ENCODE measurements at regions not wholly inside any gene's neighbourhood (a gene's known extent, or its start where the extent isn't known, plus 50 kb on each side); places are given as distances from the start of the nearest gene placed in this dataset.

DNA sequence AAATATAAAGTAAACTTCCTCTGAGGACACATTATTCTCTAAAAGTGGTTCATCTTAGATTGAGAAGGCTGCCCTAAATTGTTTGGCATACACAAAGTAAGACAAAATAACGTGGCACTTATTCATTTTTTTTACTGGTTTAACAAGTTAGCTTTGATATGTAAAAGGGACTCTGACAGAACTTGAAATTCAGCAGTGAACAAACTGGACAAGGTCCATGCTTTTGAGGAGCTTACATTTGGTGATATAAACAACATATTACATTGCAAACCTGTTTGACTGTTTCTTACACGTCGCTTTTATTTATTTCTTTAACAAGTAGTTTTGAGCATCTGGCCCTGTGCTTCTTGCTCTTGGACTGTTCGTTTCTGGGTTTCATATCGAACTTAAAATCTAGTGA, 253.1 kb upstream of the POM121L12 start:
- H3K27me3 Mint-ChIP-seq = no peaks in the 10 kb centered on the region
- intact Hi-C loops (cut with micrococcal nuclease) = no loop called here
- H3K4me1 Mint-ChIP-seq (ENCODE audit: low read depth) = no peaks in the 10 kb centered on the region
- H3K4me3 Mint-ChIP-seq = no peak overlapping the region
- no peaks in the 10 kb centered on the region for H3K36me3 Mint-ChIP-seq (ENCODE audit: low read depth)
- H3K9me3 Mint-ChIP-seq = peaks cover 29% of the 10 kb centered on the region
- no peak overlapping the region for H3K27ac Mint-ChIP-seq

- H3K4me1 Mint-ChIP-seq (ENCODE audit: low read depth) = no peaks in the 10 kb centered on the region
- no peak overlapping the region for H3K27ac Mint-ChIP-seq
- peaks cover 35% of the 10 kb centered on the region for H3K9me3 Mint-ChIP-seq
- no peaks in the 10 kb centered on the region for H3K36me3 Mint-ChIP-seq (ENCODE audit: low read depth)
- H3K27me3 Mint-ChIP-seq = no peaks in the 10 kb centered on the region
- H3K4me3 Mint-ChIP-seq = no peak overlapping the region
- intact Hi-C loops (cut with micrococcal nuclease) = no loop called here
Observed at GRCh38 chr7:52781250-52781649, 254.2 kb upstream of the POM121L12 start.

DNA sequence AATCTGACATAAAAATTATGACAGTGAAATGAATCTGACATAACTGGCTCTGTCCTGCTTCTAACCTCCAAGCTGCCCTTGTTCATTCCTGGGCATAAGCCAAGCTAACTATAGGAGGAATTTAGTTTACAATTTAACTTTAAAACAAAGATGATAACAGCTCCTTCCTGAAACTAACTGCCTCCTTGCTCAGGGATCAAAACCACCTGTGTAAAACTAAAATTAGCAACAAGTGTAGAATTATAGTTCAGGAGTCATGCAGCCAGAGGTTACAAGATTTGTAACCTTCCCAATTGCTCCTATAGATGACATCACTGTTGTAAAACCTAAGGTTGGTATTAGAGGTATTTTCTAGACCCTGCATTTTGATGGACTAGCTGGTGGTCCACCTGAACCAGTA, 256.4 kb upstream of the POM121L12 start:
- Mint-ChIP-seq H3K9me3 (peaks cover 28% of the 10 kb centered on the region), H3K4me1 (ENCODE audit: low read depth) (no peaks in the 10 kb centered on the region), H3K27ac (no peak overlapping the region), H3K4me3 (no peak overlapping the region), H3K36me3 (ENCODE audit: low read depth) (no peaks in the 10 kb centered on the region), H3K27me3 (no peaks in the 10 kb centered on the region)
- intact Hi-C loops (cut with micrococcal nuclease) = no loop called here

DNA sequence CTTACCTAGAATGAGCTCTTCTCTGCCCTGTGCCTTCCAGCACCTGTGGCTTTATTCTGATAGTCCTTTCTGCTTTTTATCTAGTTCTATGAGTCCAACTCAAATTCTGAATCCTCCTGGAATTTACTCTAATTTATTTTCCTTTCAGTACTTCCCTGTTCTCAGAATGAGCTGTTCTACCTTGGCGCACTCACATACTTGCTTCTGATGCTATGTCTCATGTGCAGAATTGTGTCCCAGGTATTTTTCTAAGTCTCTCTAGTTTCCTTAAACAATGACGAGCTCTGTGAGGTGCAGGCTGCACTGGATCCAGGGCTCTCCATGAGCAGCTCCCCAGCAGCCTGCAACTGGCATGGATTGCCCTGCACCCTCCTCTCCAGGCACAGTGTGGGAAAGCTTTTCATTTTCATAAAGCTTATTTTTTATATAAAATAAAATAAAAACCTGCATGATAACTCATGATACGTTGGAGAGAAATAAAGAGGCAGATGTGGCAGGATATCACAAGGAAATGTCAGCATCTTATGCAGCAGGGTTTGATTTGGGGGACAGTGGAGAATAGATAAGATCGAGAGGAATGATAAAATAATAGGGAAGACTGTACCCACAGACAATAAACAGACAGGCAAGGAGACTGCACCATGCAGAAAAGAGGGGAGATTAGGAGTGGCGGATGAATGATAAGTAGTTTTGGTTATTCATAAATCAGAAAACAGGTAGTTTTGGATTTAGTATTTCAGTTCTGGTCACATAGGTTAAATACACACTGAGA, 258.2 kb upstream of the POM121L12 start:
- peaks cover 24% of the 10 kb centered on the region for H3K9me3 Mint-ChIP-seq
- intact Hi-C loops (cut with micrococcal nuclease) = no loop called here

DNA sequence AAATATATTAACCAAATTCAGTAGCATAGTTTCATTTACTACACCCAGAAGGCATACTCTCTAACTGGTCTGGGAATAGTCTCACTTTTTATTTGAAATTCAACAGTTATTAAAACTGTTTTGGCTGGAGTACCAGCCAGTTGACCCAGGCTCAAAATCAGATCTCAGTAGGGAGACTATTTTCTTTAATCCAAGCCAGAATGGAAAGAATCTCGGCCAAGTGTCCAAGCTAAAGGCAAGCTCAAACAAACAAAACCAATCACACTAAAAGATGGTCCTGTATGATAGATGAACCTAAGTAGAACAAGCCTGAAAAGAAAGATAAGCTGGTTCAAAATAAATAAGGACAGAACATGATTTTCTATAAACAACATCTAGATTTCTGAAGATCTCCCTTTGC, 259.6 kb upstream of the POM121L12 start:
- Mint-ChIP-seq H3K27ac (no peak overlapping the region), H3K4me3 (no peak overlapping the region), H3K4me1 (ENCODE audit: low read depth) (no peaks in the 10 kb centered on the region), H3K27me3 (no peaks in the 10 kb centered on the region), H3K36me3 (ENCODE audit: low read depth) (no peaks in the 10 kb centered on the region), H3K9me3 (peaks cover 24% of the 10 kb centered on the region)
- intact Hi-C loops (cut with micrococcal nuclease) = no loop called here

More for the DNA sequence above, 258.2 kb upstream of the POM121L12 start:
- H3K36me3 Mint-ChIP-seq (ENCODE audit: low read depth) = no peaks in the 10 kb centered on the region
- H3K27ac Mint-ChIP-seq = no peak overlapping the region
- H3K4me3 Mint-ChIP-seq = no peak overlapping the region
- H3K27me3 Mint-ChIP-seq = no peaks in the 10 kb centered on the region
- no peaks in the 10 kb centered on the region for H3K4me1 Mint-ChIP-seq (ENCODE audit: low read depth)

GRCh38 chr7:52771177-52771576, 264.3 kb upstream of the POM121L12 start:
- no peak overlapping the region for H3K27ac Mint-ChIP-seq
- no peaks in the 10 kb centered on the region for H3K4me1 Mint-ChIP-seq (ENCODE audit: low read depth)
- no peaks in the 10 kb centered on the region for H3K9me3 Mint-ChIP-seq
- H3K36me3 Mint-ChIP-seq (ENCODE audit: low read depth) = no peaks in the 10 kb centered on the region
- H3K27me3 Mint-ChIP-seq = no peaks in the 10 kb centered on the region
- H3K4me3 Mint-ChIP-seq = no peak overlapping the region
- intact Hi-C loops (cut with micrococcal nuclease) = no loop called here

GRCh38 chr7:52764492-52765169, 270.8 kb upstream of the POM121L12 start:
- no peaks in the 10 kb centered on the region for H3K4me1 Mint-ChIP-seq (ENCODE audit: low read depth)
- no peak overlapping the region for H3K4me3 Mint-ChIP-seq
- no peaks in the 10 kb centered on the region for H3K36me3 Mint-ChIP-seq (ENCODE audit: low read depth)
- no peak overlapping the region for H3K27ac Mint-ChIP-seq
- peaks cover 17% of the 10 kb centered on the region for H3K9me3 Mint-ChIP-seq
- no peaks in the 10 kb centered on the region for H3K27me3 Mint-ChIP-seq
- intact Hi-C loops (cut with micrococcal nuclease) = no loop called here

DNA sequence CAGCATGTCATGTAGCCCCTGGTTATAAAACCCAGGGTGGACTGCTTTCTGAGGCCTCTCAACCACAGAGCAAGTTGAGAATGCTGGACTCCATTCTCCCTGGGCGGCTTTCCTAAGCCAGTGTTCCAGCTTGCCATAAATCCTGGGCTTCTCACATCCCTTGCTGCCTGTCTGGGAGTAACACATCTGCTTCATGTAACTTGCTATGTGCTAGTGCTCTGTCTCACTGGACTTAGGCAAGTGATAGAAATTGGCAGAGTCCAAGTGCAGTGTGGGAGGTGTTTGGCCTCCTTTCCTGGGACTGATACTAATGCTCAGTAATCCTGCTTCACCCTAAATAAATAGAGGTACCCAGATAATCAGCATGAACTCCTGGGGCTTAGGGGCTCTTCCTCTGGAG, 277.1 kb upstream of the POM121L12 start:
- Mint-ChIP-seq H3K9me3 (peaks cover 13% of the 10 kb centered on the region), H3K27me3 (no peaks in the 10 kb centered on the region), H3K36me3 (ENCODE audit: low read depth) (no peaks in the 10 kb centered on the region), H3K27ac (no peak overlapping the region), H3K4me3 (no peak overlapping the region), H3K4me1 (ENCODE audit: low read depth) (no peaks in the 10 kb centered on the region)
- intact Hi-C loops (cut with micrococcal nuclease) = no loop called here

DNA sequence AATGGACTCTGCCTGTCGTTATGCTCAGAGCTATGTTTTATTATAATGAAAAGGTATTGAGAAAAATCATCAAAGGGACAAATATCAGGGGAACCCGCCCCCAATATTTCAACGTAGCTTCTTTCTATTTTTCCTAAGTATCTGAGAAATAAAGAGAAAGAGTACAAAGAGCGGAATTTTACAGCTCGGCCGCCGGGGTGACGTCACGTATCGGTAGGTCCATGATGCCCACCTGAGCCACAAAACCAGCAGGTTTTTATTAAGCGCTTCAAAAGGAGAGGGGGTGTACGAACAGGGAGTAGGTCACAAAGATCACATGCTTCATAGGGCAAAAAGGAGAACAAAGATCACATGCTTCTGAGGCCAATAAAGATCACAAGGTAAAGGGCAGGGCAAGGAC, 281.6 kb upstream of the POM121L12 start:
- H3K27me3 Mint-ChIP-seq = no peaks in the 10 kb centered on the region
- H3K4me3 Mint-ChIP-seq = no peak overlapping the region

GRCh38 chr7:52752891-52753290, 282.5 kb upstream of the POM121L12 start:
- H3K27ac Mint-ChIP-seq = no peak overlapping the region
- no peak overlapping the region for H3K4me3 Mint-ChIP-seq
- no peaks in the 10 kb centered on the region for H3K27me3 Mint-ChIP-seq
- intact Hi-C loops (cut with micrococcal nuclease) = no loop called here
- no peaks in the 10 kb centered on the region for H3K4me1 Mint-ChIP-seq (ENCODE audit: low read depth)
- H3K9me3 Mint-ChIP-seq = peaks cover 9% of the 10 kb centered on the region
- H3K36me3 Mint-ChIP-seq (ENCODE audit: low read depth) = no peaks in the 10 kb centered on the region

More for the DNA sequence above, 281.6 kb upstream of the POM121L12 start:
- no peaks in the 10 kb centered on the region for H3K36me3 Mint-ChIP-seq (ENCODE audit: low read depth)
- intact Hi-C loops (cut with micrococcal nuclease) = no loop called here
- H3K27ac Mint-ChIP-seq = no peak overlapping the region
- no peaks in the 10 kb centered on the region for H3K4me1 Mint-ChIP-seq (ENCODE audit: low read depth)
- peaks cover 6% of the 10 kb centered on the region for H3K9me3 Mint-ChIP-seq

- Mint-ChIP-seq H3K36me3 (ENCODE audit: low read depth) (no peaks in the 10 kb centered on the region), H3K4me3 (no peak overlapping the region), H3K4me1 (ENCODE audit: low read depth) (no peaks in the 10 kb centered on the region), H3K9me3 (peaks cover 12% of the 10 kb centered on the region), H3K27me3 (no peaks in the 10 kb centered on the region), H3K27ac (no peak overlapping the region)
- intact Hi-C loops (cut with micrococcal nuclease) = no loop called here
Observed at GRCh38 chr7:52749880-52750279, 285.6 kb upstream of the POM121L12 start.

GRCh38 chr7:52747817-52748216, 287.6 kb upstream of the POM121L12 start:
- Mint-ChIP-seq H3K27me3 (no peaks in the 10 kb centered on the region), H3K9me3 (peaks cover 31% of the 10 kb centered on the region), H3K27ac (no peak overlapping the region), H3K4me3 (no peak overlapping the region), H3K36me3 (ENCODE audit: low read depth) (no peaks in the 10 kb centered on the region), H3K4me1 (ENCODE audit: low read depth) (no peaks in the 10 kb centered on the region)
- intact Hi-C loops (cut with micrococcal nuclease) = no loop called here

DNA sequence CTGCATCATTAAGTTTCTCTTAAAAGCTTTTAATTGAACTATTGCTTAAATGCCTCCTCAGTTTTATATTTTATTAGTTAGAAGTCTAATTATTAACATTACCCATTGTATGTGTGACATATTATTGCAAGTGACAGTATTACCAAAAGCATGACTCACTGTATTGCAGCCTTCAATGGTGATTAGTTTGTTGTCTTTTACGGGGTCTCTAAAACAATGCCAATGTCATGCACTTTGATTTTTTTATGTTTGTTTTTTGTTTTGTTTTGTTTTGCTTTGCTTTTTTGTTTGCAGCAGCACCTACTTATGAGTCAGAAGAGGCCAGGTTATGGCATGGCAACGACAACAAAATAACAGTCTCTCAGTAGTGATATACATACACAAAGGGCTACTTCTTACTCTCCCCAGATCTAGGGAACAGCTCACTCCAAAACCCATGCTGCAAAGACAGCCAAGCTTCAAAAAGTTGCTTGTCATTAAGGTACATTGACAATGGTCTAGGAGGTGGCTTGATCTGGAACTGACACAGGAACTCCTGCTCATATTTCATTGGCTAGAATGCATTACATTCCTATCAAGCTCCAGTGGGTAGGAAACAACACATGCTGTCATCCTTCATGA, 293.7 kb upstream of the POM121L12 start:
- H3K4me1 Mint-ChIP-seq (ENCODE audit: low read depth) = no peaks in the 10 kb centered on the region
- no peaks in the 10 kb centered on the region for H3K36me3 Mint-ChIP-seq (ENCODE audit: low read depth)
- intact Hi-C loops (cut with micrococcal nuclease) = no loop called here
- H3K27me3 Mint-ChIP-seq = no peaks in the 10 kb centered on the region
- H3K4me3 Mint-ChIP-seq = no peak overlapping the region
- peaks cover 24% of the 10 kb centered on the region for H3K9me3 Mint-ChIP-seq
- no peak overlapping the region for H3K27ac Mint-ChIP-seq

DNA sequence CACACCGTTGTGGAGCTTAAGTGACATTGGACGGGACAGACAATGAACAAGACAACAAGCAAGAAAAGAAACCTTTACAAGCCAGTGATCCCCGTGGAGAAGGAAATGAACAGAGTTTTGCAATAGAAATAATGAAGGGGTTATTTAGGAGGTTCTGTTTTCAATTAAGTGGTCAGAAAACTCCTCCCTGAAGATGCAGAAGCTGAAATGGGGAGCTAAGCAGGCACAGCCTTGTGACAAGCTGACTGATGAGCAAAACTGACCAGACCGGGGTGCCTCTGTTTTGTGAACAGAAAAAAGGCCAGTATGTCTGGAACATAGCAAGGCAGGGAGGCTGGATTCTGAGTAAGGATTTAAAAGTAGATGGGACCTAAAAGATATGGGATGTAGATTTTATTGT, 299.8 kb upstream of the POM121L12 start:
- intact Hi-C loops (cut with micrococcal nuclease) = no loop called here
- Mint-ChIP-seq H3K27me3 (no peaks in the 10 kb centered on the region), H3K36me3 (ENCODE audit: low read depth) (no peaks in the 10 kb centered on the region), H3K27ac (no peak overlapping the region), H3K4me3 (no peak overlapping the region), H3K9me3 (peaks cover 34% of the 10 kb centered on the region), H3K4me1 (ENCODE audit: low read depth) (no peaks in the 10 kb centered on the region)

Measured in dendritic cell treated with granulocyte-macrophage colony-stimulating factor and Interleukin-4, amounts not matched to agents 40 ng/mL and 50 ng/mL, for 4 days (primary cell).